Retina (tissue), 1 donor: ENCODE measurements at regions not wholly inside any gene's neighbourhood (a gene's known extent, or its start where the extent isn't known, plus 50 kb on each side); places are given as distances from the start of the nearest gene placed in this dataset.
"Not testable (repeated sequence)": the region's sequence is repeated elsewhere in the genome, so short reads cannot be mapped to it uniquely, and the experiment has no call there.

Experiments used
- DNase-seq: peaks from one replicate; pipeline ENCODE4 v3.0.0-alpha.2; 2016

DNA sequence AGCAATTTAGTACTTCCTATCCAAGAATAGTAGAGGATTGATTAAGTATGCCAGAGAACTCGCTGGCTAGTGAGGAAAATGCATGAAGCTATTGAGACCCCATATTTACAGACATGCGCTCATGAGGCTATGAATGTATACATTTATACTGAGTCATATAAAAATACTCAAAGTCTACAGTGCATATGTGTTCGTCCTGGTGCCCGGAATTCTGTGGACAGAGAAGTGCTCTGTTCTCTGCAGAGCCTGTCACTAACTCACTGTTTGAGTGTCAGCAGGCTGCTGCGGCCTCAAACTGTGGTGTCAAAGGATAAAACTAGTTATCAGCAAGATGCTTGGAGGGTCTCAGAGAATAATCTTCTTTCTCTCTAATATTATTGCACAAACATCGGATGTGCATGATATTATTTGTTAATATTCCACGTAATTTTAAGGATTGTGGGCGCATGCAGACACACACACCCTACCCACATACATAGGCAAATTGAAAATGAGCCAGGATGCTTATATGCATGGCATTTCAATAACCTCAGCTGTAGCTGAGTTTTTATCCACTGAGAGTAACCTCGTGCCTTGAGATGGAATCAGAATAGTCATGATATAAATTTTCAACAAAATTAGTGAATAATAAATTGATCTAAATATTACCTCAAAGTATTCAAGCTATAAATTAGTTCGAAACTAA, 50.0 kb upstream of the TSC22D2 start:
- DNase-seq = no peak

DNA sequence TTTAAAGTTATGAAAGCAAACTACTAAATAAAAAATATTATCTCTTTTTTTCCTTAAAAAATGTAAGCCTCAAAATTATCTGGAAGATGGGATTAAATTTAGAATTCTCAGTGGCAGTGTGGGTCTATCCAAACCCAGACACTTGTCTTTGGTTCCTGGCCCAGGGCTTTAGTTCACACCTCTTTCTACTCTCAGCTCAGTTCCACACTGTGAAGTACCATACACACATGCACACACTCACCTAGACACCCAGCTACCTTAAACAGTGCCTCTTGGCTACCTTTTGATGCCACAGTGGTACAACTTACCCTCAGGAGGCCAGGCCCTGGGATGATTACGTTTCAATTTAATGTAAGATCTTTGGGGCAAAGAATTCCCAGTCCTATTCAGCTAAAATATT, 51.0 kb upstream of the TSC22D2 start:
- no peak for DNase-seq

DNA sequence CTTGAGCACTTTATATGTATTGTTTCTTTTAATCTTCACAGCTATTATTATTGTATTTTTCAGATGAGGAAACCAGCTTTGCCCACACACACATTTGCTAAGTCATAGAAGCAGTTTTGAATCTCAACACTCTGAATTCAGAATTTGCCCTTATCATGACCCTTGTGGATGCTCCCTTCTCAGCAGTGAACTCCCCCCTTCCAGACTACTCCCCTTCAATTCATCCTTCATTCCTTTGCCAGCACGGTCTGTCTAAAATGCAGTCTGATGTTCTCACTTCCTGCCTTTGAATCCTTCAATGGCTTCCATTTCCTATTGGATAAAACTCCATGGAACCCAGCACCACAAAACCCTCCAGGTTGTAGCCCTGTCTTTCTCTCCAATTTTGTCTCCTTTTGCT, 52.5 kb upstream of the TSC22D2 start:
- no peak for DNase-seq

DNA sequence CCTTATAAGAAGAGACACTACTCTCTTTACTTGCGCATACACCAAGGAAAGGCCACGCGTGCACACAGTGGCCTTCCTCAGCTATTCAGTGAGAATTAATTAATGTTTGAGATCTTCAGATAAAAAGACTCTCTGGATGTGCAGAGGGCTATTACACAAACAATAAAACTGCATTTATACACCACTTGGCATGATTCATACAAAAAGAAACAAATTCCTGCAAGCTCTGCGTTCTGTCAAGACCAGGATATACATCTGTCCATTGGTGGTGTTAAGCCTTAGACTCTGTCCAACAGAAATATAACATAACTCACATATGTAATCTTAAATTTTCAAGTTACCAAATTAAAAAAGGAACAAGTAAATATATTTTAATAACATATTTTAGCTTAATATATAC, 55.2 kb upstream of the TSC22D2 start:
- DNase-seq = no peak

DNA sequence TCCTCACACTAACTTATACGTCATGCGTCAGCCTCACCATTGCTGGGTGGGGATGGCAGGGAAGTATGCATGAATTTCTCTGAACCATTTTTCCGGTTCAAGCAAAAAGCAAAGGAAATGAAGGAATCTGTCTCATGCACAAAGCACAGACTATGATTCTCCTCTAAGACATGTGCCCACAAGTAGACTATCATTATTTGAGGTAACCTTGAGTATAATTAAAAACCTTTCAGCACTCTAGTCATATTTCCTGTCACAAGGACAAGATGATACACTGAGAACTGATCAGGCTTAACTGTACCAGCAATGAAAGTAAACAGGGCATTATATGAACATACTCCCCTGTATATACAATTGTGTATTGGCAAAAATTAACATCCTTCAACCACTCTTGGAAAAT, 56.7 kb upstream of the TSC22D2 start:
- DNase-seq = no peak

DNA sequence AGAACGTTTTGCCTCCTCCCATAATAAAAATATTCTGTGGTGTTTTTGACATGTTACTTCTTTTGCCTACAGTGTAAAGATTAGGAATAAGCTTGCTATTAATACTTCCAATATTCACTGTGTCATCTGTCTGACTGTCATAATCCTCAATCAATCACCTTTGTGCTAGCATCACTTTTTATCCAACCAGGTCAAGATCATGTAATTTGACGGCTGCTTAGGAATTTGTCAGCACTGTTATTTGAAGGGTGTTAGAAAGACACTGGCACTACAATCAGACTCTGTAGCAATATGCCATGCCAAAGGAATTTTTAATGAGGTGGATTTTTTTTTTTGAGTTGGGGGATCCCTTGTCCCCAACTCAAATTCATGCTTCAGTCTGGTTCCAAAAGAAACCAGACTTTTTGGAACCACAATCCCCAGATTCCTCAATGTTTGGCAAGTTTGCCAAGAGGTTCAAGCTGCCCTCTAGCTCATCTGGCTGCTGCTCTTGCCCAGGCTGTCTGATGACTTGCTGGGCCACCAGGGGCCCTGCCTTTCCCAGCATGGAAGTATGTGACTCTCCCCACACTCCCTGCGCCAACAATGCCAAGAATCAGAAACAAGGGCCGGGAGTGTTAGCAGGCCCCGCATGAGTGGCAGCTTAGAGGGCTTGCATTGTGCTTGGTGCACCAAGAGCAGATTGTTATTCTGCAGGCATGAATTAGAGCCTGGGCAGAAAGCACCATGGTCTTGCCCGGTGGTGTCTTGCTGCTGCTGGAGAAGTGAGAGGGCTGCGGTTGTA, 58.6 kb upstream of the TSC22D2 start:
- no peak for DNase-seq

DNA sequence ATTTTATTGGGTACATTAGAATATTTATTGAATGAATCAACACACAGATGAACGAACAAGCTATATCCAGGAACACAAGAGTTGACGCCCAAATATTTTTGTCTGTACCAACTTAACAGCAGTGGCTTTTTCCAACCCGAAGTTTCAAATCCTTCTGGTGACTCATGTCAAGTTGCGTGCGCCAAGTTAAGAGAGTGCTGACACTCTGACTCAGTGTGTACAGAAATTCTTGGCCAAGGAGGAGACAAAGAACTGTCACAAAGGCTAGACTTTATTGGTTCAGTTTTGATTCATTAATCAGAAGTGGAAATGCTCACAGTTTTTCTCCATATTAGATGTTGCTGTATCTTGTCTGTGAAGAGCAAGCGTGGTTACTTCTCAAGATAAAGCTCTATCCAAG, 59.6 kb upstream of the TSC22D2 start:
- DNase-seq = no peak

DNA sequence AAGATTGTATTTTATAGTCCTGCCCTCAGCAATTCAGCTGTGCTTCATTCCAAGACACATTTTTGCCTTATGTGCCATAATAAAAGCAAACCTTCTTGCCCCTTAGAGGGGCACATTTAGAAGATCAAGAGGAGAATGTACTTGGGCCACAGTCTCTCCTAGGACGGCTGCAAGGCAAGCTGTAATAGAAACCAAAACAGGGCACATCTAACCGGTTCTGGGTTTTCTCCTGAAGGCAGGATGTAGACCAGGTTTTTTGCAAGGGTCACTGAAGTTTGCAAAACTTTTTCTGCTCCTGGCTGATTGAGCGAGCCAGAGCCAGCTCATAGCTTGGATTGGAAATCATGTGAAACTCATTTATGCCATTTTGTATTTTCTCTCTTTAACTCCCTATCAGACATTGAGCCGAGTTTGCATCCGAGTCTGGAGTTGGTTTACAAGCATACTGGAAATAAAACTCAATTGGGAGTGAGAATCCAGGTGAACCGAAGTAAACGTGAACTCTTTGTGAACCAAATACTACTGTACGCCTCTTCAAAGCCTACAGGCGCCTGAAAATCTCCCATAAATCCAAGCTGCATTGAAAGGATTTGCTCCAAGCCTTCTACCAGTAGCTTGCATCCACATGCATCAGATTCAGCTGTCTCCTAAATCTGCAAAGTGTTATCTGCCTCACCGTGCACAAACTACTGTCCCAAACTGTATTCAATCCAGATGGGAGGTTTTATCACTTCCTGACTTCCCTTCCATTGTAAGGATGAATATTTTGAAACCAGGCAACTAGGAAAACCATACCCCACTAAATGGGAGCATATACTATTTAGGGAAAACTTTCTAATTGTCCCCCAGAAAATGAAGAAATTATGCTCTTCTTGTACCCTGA, 60.9 kb upstream of the TSC22D2 start:
- no peak for DNase-seq

DNA sequence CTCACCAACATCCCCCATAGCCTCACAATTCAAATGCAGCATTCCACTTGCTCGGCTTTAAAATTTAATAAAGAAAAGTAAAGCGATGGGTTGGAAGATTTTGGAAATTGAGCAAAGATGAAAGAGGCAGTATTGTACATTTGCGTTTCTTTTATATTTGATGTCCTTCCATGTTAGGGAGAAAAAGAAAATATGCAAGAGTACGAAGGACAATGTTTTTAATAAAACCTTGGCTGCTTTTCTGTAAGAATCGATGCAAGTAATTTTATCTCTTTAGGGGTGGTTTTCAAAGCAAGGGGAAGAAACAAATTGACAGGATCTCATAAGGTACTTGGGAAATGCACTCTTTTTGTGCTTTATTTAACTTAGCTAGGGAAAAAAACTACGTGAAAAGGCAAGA, 61.8 kb upstream of the TSC22D2 start:
- no peak for DNase-seq

DNA sequence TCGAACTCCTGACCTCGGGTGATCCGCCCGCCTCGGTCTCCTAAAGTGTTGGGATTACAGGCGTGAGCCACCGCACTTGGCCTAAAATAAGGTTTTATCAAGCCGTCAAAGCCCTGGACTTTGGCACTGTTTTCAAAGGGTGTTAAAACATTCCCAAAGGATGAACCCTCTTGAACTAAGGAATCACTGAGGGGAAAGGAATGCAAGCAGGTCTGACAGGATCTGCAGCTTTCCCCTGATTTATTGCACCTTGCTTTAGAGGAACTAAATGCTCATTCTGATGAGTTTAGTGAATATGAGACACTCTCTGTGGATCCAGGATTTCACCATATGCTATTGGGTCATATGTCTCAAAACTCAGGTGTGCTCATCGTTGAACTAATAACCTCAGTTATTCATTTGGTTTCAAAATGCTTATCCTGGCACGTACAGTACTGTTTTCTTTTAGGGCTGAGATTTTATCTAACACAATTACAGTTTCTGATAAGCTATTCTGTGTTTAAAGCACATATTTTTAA, 63.0 kb upstream of the TSC22D2 start:
- DNase-seq = no peak

DNA sequence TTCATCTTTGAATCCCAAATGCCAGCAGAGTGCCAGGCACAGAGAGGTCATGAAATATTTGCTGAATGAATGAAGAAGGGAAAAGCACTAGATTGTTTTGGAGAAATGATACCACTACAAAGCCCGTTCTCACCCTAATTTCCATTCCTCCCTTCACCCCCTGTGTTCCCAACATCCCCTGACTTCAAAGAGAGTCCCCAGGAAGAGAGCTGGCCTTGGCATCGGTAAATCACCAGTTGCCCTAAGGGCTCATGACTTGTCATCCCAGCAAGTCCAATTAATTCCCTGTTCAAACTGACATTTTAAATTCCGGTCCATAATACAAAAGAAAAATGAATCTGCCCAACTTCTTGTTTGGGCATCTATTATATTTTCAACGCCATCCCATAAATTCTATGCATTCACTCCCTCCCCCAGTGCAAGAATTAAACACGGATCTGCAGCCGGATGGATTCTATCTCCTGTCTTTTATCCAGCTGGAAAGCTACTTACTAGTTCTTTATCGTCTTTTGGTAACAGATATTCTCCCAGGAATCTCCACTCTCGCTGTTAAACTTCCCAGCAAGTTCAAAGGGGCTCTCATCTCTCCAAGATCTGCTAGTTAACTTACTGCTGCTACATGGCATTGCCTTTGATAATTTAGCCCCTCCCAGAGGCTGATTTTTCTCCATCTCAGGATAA, 63.9 kb upstream of the TSC22D2 start:
- no peak for DNase-seq

DNA sequence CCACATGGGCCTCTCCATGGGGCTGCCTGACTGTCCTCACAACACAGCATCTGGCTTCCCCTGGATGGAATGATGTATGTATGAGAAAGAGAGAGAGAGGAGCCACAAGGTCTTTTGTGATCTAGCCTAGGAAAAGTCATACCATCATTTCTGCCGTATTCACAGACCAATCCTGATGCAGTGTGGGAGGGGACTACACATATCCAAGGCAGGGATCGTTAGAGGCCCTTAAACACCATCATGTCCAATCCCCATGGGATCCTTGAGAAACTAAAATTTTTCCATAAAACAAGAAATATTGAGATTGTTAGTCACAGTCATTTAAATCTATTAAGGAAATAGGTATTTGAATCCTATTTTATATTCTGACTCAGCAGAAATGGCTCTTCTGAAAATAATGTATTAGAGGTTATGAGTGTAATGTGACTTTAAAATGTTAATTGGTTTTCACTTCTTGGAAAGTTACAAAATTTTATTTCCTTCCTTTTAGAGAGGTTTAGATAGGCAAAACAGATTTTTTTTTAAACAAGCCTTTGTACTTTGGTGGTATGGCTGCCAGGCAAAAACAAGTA, 65.1 kb upstream of the TSC22D2 start:
- DNase-seq = no peak

DNA sequence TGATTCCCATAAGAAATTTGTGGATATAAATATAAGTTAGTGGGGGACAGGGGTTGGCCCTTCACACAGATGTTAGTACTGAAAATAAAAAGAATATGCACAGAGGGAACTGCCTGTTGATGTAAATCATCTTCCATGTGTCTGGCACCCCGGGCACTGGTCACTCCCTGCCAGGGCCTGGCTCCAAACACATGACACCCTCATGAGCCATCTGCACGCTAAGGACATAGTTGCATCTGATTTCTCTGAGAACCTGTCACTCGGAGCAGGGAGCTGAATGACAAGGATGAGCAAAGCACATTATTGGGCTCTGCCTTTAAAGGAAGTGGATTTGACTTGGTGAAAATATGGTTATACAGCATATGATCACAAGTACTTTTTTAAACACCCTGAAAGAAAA, 66.2 kb upstream of the TSC22D2 start:
- DNase-seq = no peak

DNA sequence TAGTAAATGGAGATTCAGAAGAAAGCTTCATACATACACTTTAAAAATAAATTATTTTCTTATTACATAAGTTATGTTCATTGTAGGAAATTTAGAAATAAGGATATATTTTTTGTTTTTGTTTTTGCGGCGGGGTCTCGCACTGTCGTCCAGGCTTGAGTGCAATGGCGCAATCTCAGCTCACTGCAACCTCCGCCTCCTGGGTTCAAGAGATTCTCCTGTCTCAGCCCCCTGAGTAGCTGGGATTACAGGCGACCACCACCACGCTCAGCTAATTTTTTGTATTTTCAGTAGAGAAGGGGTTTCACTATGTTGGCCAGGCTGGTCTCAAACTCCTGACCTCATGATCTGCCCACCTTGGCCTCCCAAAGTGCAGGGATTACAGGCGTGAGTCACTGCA, 71.7 kb upstream of the TSC22D2 start:
- DNase-seq = not testable (repeated sequence)

DNA sequence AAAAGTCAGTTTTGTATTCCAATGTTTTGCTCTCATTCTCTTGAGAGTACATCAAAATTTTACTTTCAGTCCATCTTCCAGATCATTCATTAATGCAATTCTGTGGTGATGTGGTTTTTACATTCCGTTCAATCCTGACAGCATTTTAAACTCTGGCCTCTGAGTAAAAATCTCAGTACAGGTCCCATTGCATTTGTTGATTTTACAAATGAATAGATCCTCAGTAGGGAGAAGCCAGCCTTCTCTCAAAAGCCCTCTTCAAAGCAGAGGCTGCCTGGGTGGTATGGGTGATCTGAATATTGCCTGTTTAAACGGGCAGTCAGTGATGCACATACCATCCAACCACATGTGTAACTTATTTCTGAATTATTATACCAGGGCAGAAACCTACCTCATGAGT, 72.5 kb upstream of the TSC22D2 start:
- no peak for DNase-seq

DNA sequence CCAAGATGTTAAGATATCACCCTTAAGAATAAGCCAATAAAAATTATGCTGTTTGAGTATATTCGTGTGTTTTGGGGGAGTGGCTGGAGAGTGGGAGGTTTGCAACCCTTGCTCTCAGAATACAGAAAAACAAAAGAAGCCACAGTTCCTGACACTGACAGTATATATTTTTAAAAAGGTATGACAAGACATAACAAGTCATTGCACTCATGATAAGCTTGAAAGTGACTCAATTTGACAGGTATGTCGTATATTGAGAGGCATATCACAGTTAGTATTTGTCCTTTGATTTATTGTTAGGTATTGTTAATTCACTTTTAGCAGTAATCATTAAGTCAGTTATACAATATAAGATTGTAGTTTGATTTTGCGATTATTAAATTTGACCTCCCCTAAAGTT, 73.1 kb upstream of the TSC22D2 start:
- DNase-seq = no peak

DNA sequence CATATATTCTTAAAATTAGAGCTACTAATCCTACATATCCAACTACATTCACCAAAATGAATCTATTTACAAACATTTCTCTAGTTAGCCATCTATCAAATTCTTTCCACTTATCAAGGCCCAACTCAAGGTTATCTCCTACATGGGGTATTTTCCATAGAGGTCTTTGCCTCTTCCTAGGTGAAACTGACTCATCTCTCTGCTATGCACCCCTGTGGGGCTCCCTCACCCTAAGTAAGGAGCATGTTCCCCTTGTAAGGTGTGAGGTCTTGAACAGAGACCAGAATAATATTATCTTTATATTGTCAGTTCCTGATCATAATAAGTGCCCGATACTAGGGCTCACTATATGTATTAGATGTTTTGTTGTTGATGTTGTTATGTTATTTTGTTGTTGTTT, 74.6 kb upstream of the TSC22D2 start:
- DNase-seq = no peak

DNA sequence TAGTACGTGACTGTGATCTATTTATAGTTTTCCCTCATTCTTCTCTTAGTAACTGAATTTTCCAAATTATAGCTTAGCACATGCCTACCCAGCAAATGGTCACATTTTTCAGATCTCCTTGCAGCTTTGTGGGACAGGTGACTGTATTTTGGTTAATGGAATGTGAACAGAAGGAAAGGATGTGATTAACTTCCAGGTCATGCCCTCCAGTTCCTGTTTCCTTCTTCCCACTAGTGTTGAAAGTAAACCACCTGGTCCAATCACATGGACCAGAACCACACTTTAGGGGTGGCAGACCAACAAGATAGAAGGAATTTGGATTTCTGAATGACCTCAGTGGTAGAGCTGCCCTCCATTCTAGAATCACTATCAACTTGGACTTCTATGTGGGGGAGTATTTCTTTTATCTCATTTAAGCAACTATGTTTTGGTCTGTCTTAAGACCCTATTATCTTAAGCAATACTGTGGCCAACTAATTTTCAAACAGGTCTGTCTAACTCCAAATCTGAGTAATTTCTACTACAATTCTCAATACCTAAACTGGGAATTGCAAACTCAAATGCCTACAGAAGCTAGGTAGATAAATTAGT, 76.0 kb upstream of the TSC22D2 start:
- DNase-seq = no peak

DNA sequence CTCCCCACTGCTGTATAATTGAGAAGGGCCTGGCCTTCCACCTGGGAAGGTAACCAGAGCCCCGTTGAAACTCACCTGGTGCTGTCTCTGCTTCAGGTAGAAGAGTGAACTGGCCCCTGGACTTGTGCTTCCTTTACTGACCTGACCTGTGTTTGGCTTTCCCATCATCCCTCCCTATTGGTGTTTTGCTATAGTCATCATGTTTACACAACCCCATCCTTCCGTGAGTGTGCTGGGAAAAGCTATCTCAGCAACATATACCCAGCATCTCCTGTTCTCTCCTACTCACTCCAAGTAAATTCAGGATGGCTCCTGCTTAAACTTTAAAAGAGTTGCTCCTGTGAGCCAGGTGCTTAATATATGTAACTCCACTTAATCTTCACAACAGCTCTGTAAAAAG, 77.2 kb upstream of the TSC22D2 start:
- no peak for DNase-seq

DNA sequence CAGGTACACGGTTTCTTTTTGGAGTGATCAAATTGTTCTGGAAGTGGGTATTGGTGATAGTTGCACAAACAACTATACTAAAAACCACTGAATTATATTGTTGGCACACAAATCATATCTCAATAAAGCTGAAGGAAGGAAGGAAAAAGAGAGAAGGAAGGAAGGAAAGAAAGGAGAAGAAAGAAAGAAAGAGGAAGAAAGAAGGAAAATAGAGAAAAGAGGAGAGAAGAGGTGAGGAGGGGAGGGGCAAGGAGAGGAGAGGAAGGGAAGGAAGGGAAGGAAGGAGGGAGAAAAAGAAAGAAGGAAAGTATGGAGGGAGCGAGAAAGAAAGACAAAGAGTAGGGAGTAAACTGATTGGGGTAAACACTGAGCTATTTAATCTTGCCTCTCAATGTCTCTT, 77.9 kb upstream of the TSC22D2 start:
- DNase-seq = no peak

DNA sequence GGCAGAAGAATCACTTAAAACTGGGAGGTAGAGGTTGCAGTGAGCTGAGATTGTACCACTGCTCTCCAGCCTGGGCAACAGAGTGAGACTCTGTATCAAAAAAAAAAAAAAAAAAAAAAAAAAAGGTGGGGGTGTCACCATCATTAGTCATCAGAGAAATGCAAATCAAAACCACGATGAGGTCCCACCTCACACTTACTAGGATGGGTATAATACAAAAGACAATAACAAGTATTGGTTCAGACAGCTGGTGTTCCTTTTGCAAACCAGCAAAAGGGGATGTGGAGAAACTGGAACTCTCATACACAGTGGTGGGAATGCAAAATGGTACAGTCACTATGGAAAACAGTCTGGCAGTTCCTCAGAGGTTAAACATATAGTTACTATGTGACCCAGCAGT, 78.7 kb upstream of the TSC22D2 start:
- no peak for DNase-seq

DNA sequence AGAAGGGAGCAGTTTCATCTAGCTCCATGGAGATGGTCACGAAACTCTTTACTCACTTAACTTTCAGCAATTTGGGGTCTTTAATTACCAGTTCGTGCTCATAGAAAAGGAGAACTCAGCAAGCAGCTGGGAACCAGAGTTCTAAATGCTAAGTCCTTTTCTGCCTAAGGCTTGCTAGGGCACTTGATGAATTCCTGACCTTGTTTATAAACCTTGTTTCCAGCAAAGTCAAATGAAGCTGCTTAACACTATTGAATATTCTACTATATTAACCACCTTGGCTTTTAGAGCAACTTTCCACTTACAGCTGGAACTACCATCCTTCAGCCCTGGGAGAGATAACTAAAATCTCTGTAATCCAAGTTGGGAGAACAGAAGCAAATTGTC, 79.5 kb upstream of the TSC22D2 start:
- DNase-seq = no peak
